ENCODE measurements at regions not wholly inside any gene's neighbourhood (a gene's known extent, or its start where the extent isn't known, plus 50 kb on each side); places are given as distances from the start of the nearest gene placed in this dataset.

- H3K36me3 ChIP-seq: no peaks in the 10 kb centered on the region
- DNase-seq: no peak
- TF ChIP-seq, protein P1, sequence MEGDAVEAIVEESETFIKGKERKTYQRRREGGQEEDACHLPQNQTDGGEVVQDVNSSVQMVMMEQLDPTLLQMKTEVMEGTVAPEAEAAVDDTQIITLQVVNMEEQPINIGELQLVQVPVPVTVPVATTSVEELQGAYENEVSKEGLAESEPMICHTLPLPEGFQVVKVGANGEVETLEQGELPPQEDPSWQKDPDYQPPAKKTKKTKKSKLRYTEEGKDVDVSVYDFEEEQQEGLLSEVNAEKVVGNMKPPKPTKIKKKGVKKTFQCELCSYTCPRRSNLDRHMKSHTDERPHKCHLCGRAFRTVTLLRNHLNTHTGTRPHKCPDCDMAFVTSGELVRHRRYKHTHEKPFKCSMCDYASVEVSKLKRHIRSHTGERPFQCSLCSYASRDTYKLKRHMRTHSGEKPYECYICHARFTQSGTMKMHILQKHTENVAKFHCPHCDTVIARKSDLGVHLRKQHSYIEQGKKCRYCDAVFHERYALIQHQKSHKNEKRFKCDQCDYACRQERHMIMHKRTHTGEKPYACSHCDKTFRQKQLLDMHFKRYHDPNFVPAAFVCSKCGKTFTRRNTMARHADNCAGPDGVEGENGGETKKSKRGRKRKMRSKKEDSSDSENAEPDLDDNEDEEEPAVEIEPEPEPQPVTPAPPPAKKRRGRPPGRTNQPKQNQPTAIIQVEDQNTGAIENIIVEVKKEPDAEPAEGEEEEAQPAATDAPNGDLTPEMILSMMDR (IDR thresholded peaks at IDR 0.05): no peak
- TF ChIP-seq POLR2A (IDR thresholded peaks at IDR 0.05): no peak
- no peak for TF ChIP-seq POLR2AphosphoS5 (IDR thresholded peaks at IDR 0.05)
- no peak for TF ChIP-seq EP300 (IDR thresholded peaks at IDR 0.05)
These were observed 83.8 kb upstream of the ETS2 start for GRCh38 chr21:38721958-38722357.

DNA sequence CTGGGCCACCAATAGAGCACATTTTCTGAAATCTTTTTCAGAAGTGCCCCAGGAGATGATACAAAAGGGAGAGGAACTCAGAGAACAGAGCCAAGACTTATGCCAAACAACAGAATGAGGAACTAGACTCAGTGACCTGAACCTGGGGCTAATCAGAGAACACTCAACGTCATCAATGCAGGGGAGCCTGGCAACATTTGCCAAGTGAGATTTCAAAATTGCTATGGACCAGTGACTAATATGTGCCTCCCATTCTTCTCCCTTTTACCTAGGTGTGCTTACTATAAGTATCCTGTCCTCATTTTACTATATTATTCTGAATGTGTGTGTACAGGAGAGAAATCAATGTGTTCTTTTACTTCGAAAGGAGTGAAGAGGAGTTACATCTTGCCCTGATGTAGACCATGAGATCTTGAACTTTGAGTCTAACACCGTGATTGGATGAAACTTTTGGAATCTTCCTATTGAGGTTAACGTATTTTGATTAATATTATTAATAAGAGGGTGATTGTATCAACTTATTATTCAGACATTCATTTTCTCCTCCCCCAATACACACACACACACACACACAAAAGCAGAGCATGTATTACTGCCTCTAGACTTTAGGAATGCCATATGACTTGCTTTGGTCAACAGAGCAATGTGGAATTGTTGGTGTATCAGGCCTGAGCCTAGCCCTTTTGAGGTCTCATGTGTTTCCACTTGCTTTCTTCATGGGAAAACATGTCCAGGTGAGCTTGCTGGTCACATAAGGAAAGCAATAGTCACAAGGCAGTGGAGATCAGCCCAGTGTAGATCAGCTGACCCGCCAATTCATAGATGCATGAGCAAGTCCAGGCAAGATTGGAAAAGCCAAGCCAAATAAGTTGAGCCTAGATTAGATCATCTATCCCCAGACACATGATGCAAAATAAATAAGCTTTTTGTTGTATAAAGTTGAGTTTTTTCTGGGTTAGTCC is 80.3 kb upstream of the ETS2 start:
- H3K4me3 ChIP-seq: no peak overlapping the region
- WGBS, 2 donors: 91% methylated on average over 5 of the region's 5 CpGs
- no peaks in the 10 kb centered on the region for H3K27me3 ChIP-seq
- ATAC-seq (ENCODE audit: low FRiP score in 2 of 2) (no peak), DNase-seq (no peak)
- TF ChIP-seq POLR2AphosphoS5 (IDR thresholded peaks at IDR 0.05) (no peak), EP300 (IDR thresholded peaks at IDR 0.05) (no peak), POLR2A (IDR thresholded peaks at IDR 0.05) (no peak)
- TF ChIP-seq, protein P1 (IDR thresholded peaks at IDR 0.05): no peak
- no peak overlapping the region for H3K27ac ChIP-seq
- no peaks in the 10 kb centered on the region for H3K4me1 ChIP-seq
- peaks cover 0 to 12% (median 11%) of the 10 kb centered on the region in 4 donors for H3K9me3 ChIP-seq
- no peaks in the 10 kb centered on the region for H3K36me3 ChIP-seq

More at GRCh38 chr21:38721958-38722357, 83.8 kb upstream of the ETS2 start:
- no peaks in the 10 kb centered on the region for H3K27me3 ChIP-seq
- ATAC-seq (ENCODE audit: low FRiP score in 2 of 2): no peak
- no peak overlapping the region for H3K4me3 ChIP-seq
- WGBS, 2 donors: 81 to 82% methylated on average over 6 of the region's 6 CpGs
- H3K4me1 ChIP-seq: no peaks in the 10 kb centered on the region
- peaks cover 0 to 12% (median 11%) of the 10 kb centered on the region in 4 donors for H3K9me3 ChIP-seq
- H3K27ac ChIP-seq: no peak overlapping the region

DNA sequence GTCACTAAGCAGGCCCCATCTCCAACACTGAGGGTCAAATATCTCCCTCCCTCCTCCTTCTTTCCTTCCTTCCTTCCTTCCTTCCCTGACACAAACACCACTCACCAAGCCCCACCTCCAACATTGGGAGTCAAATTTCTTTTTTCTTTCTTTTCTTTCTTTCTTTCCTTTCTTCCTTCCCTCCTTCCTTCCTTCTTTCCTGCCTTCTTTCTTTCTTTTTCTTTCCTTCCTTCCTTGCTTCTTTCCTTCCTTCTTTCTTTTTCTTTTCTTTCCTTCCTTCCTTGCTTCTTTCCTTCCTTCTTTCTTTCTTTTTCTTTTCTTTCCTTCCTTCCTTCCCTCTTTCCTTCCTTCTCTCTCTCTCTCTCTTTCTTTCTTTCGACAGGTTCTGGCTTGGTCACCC is 79.2 kb upstream of the ETS2 start:
- Histone ChIP-seq H3K4me1 (no peaks in the 10 kb centered on the region), H3K27ac (no peak overlapping the region), H3K27me3 (no peaks in the 10 kb centered on the region), H3K36me3 (no peaks in the 10 kb centered on the region), H3K9me3 (peaks cover 0 to 12% (median 11%) of the 10 kb centered on the region in 4 donors), H3K4me3 (no peak overlapping the region)
- 83 to 94% methylated on average over 1 of the region's 1 CpG for WGBS, 2 donors
- no peak for DNase-seq
- ATAC-seq (ENCODE audit: low FRiP score in 2 of 2): no peak
- TF ChIP-seq EP300 (IDR thresholded peaks at IDR 0.05) (no peak), POLR2AphosphoS5 (IDR thresholded peaks at IDR 0.05) (no peak), POLR2A (IDR thresholded peaks at IDR 0.05) (no peak)
- TF ChIP-seq, protein P1 (IDR thresholded peaks at IDR 0.05): no peak

DNA sequence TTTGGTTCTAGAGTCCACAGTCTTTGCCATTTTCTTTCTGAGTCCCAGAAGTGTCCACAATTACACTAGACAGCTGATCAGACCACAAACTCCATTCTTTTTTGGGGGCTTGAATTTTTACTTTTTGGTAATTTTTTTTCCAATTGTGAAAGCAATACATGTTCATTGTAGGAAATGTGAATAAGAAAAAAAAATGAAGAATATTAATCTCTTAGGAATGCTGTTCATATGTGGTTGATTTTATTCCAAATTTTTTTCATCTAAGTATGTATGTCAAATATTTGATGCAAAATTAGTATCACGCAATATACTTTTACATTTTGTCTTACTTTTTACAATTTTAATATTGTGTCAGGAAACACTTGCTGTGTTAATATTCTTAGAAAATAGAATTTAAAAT is 76.4 kb upstream of the ETS2 start:
- Histone ChIP-seq H3K36me3 (no peaks in the 10 kb centered on the region), H3K27ac (no peak overlapping the region), H3K27me3 (no peaks in the 10 kb centered on the region), H3K9me3 (peaks cover 0 to 12% (median 11%) of the 10 kb centered on the region in 4 donors), H3K4me1 (peaks cover 3 to 8% (median 4%) of the 10 kb centered on the region in 4 donors), H3K4me3 (no peak overlapping the region)
- ATAC-seq (ENCODE audit: low FRiP score in 2 of 2) (no peak), DNase-seq (no peak)
- TF ChIP-seq POLR2A (IDR thresholded peaks at IDR 0.05) (no peak), EP300 (IDR thresholded peaks at IDR 0.05) (no peak), POLR2AphosphoS5 (IDR thresholded peaks at IDR 0.05) (no peak)
- TF ChIP-seq, protein P1 (IDR thresholded peaks at IDR 0.05): no peak
- WGBS, 2 donors: 96% methylated on average over 1 of the region's 1 CpG
